Neural crest cell (in vitro differentiated cells): ENCODE measurements at regions not wholly inside any gene's neighbourhood (a gene's known extent, or its start where the extent isn't known, plus 50 kb on each side); places are given as distances from the start of the nearest gene placed in this dataset.

Experiments used
- DNase-seq: peaks from one replicate; pipeline ENCODE4 v3.0.0; 2021; ENCODE audit warnings: low read depth, mixed read lengths, low spot score
- H3K27ac Mint-ChIP-seq: one replicate; pipeline ENCODE4 v1.8.0; 2021; ENCODE audit warnings: mild to moderate bottlenecking, mixed read lengths; ENCODE audit not compliant: unreplicated experiment
- H3K27me3 Mint-ChIP-seq: 2 replicates; pipeline ENCODE4 v1.8.0; 2021; ENCODE audit warnings: low read depth, mild to moderate bottlenecking, mixed read lengths
- H3K36me3 Mint-ChIP-seq: 2 replicates; pipeline ENCODE4 v1.8.0; 2021; ENCODE audit warnings: low read depth, mild to moderate bottlenecking, mixed read lengths
- H3K4me1 Mint-ChIP-seq: 2 replicates; pipeline ENCODE4 v1.8.0; 2021; ENCODE audit warnings: mixed read lengths
- H3K4me3 Mint-ChIP-seq: one replicate; pipeline ENCODE4 v1.8.0; 2021; ENCODE audit warnings: mild to moderate bottlenecking, mixed read lengths
- H3K9me3 Mint-ChIP-seq: 2 replicates; pipeline ENCODE4 v1.8.0; 2021; ENCODE audit warnings: mixed read lengths
- CTCF ChIP-seq: fragments of 200-600 bp; sonication (generic); conservative IDR thresholded peaks from 2 replicates; pipeline ENCODE4 v1.5.0; 2021; ENCODE audit warnings: antibody characterized with exemption, mild to moderate bottlenecking

GRCh38 chr10:2143213-2143835, 406.0 kb upstream of the ADARB2 start:
- Mint-ChIP-seq H3K4me1 (peaks cover 28% of the 10 kb centered on the region), H3K27me3 (no peaks in the 10 kb centered on the region), H3K9me3 (no peaks in the 10 kb centered on the region), H3K27ac (no peak overlapping the region), H3K4me3 (no peak overlapping the region), H3K36me3 (no peaks in the 10 kb centered on the region)
- DNase-seq: no peak
- no peak for TF ChIP-seq CTCF

DNA sequence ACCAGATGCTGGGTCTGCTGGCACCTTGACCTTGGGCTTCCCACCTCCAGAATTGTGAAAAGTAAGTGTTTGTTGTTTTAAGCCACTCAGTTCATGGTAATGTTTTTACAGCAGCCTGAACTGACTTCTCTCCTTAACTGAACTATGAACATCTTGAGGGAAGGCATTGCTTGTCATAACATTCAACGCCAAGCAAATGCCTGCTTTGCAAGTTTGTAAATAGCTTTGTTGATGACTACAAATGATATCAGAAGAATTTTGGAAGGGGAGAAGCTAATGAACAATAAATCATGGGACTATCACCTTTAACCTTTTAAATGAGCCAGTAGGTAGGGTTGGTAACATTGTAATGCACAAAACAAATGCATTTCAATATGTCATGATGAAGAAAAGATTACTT, 402.4 kb upstream of the ADARB2 start:
- Mint-ChIP-seq H3K4me1 (peaks cover 16% of the 10 kb centered on the region), H3K27me3 (no peaks in the 10 kb centered on the region), H3K27ac (no peak overlapping the region), H3K9me3 (no peaks in the 10 kb centered on the region), H3K4me3 (no peak overlapping the region), H3K36me3 (no peaks in the 10 kb centered on the region)
- no peak for TF ChIP-seq CTCF
- DNase-seq: no peak

GRCh38 chr10:2137549-2138174, 400.3 kb upstream of the ADARB2 start:
- Mint-ChIP-seq H3K36me3 (no peaks in the 10 kb centered on the region), H3K27ac (no peak overlapping the region), H3K4me3 (no peak overlapping the region), H3K9me3 (peaks cover under 1% of the 10 kb centered on the region), H3K4me1 (peaks cover 5% of the 10 kb centered on the region), H3K27me3 (no peaks in the 10 kb centered on the region)
- DNase-seq: no peak
- peak; percentile 68 for TF ChIP-seq CTCF

GRCh38 chr10:2130705-2131305, 393.5 kb upstream of the ADARB2 start:
- Mint-ChIP-seq H3K9me3 (peaks cover 6% of the 10 kb centered on the region), H3K4me3 (no peak overlapping the region), H3K27ac (no peak overlapping the region), H3K27me3 (no peaks in the 10 kb centered on the region), H3K36me3 (no peaks in the 10 kb centered on the region), H3K4me1 (no peaks in the 10 kb centered on the region)
- no peak for DNase-seq
- TF ChIP-seq CTCF: no peak

GRCh38 chr10:2128991-2129390, 391.7 kb upstream of the ADARB2 start:
- H3K4me1 Mint-ChIP-seq: no peaks in the 10 kb centered on the region
- TF ChIP-seq CTCF: no peak
- no peak for DNase-seq
- no peak overlapping the region for H3K27ac Mint-ChIP-seq
- H3K4me3 Mint-ChIP-seq: no peak overlapping the region
- no peaks in the 10 kb centered on the region for H3K27me3 Mint-ChIP-seq
- peaks cover 6% of the 10 kb centered on the region for H3K9me3 Mint-ChIP-seq
- no peaks in the 10 kb centered on the region for H3K36me3 Mint-ChIP-seq
